ENCODE measurements at regions not wholly inside any gene's neighbourhood (a gene's known extent, or its start where the extent isn't known, plus 50 kb on each side); places are given as distances from the start of the nearest gene placed in this dataset.

DNA sequence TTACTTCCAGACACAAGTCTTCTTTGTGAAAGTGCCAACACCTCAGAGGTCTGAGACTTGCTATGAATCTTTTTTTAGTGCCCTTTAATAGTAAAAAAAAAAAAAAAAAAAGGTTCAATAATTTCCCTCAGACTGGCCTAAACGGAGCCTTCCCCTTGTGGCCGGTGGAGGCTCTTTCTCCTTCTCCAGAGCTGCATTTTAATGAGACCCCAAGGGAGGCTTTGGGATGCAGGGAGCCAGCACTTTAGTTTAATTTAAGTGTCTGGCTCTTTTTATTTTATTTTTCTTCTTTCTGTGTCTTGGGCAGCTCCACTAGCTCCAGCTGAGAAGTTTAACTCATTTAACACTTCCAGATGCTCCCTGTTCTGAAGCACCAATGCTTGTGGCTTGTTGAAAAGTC, 67.8 kb upstream of the MAPK4 start:
- DNase-seq (ENCODE audit: low read depth) = no peak

DNA sequence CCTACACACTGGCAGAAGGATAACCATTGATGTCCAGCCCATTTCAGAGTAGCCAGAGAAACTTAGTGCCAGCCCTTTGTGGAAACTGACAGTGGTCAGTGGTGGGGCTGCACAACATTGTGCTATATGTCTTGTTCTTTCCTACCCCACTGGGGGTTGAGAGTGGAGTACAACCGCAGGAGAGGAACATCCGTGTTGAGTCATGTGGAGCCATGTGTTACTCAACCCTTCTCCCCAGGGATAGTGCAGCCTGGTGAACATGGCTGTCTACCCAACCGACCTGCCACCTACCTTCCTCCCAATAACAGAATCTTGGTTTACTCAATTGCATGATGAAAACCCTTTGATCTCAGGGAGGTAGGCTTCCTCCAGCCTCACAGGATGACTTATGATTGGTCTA, 65.3 kb upstream of the MAPK4 start:
- no peak for DNase-seq (ENCODE audit: low read depth)

- DNase-seq (ENCODE audit: low read depth) = no peak
Observed at GRCh38 chr18:50506362-50506761, 53.5 kb upstream of the MAPK4 start.

- no peak for DNase-seq (ENCODE audit: low read depth)
Observed at GRCh38 chr18:50507120-50507590, 52.7 kb upstream of the MAPK4 start.

GRCh38 chr18:50508228-50508627, 51.7 kb upstream of the MAPK4 start:
- no peak for DNase-seq (ENCODE audit: low read depth)

DNA sequence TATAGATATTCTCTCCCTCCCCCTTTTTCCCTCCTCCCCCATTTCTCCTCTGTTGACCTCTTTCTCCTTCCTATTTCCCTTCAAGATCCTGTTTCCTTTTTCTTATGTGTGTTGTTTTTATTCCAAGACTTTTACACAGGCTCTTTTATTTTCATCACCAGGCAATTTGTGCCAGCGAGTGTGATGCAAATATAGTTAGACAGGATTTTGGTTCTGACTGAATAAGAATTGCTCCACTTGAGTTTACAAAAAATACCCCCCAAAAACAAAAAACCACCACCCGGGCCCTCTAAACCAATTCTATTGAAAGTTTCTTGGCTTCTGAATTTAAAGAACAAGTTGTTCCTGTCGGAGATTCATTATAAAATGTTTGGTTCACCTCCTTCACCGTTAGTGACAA, 50.9 kb upstream of the MAPK4 start:
- no peak for DNase-seq (ENCODE audit: low read depth)

Data from amniotic epithelial cell (primary cell).